ENCODE measurements at regions not wholly inside any gene's neighbourhood (a gene's known extent, or its start where the extent isn't known, plus 50 kb on each side); places are given as distances from the start of the nearest gene placed in this dataset.

GRCh38 chr4:177605252-177605651 is 163.0 kb upstream of the AGA start:
- in situ Hi-C loops (cut with MboI; ENCODE audit: low sequenced_read_pairs) (no loop called here), intact Hi-C loops (cut with micrococcal nuclease) (no loop called here), dilution Hi-C loops (cut with HindIII; ENCODE audit: low sequenced_read_pairs, unreplicated experiment) (no loop called here)
- WGBS, 2 experiments (ENCODE audit: extremely low coverage in 2 of 2, insufficient read length in 1 of 2), result no CpG with 5 or more reads among the region's 1 CpG
- H3K4me1 ChIP-seq (ENCODE audit: control insufficient read depth, insufficient read depth, low read length), result no peaks in the 10 kb centered on the region
- H3K27ac ChIP-seq (ENCODE audit: insufficient read depth, low read length), result no peak overlapping the region
- H4K5ac ChIP-seq (ENCODE audit: low read depth, low read length), result no peak overlapping the region
- H4K91ac ChIP-seq (ENCODE audit: insufficient read depth, low read depth, low read length), result no peak overlapping the region
- H3K14ac ChIP-seq (replicated peaks; ENCODE audit: low read depth, low read length), result no peak overlapping the region
- H4K20me1 ChIP-seq (ENCODE audit: insufficient read depth, low read length), result no peaks in the 10 kb centered on the region
- no peak for DNase-seq
- no peak overlapping the region for H2BK20ac ChIP-seq (ENCODE audit: low read depth, low read length)
- no peak overlapping the region for H2BK120ac ChIP-seq (ENCODE audit: low read depth, low read length)
- ChIA-PET CTCF (interaction anchor here (0.6 kb wide), 1 partner anchor 68 kb away, joined by 3 read pairs; no protein-coding TSS in a partner anchor), POLR2A (ENCODE audit: unreplicated experiment) (no interaction called here)
- H3K4me2 ChIP-seq (ENCODE audit: low read depth, low read length), result no peak overlapping the region
- no peaks in the 10 kb centered on the region for H3K79me1 ChIP-seq (ENCODE audit: low read depth in 1 of 2, low read length in 2 of 2)
- no peaks in the 10 kb centered on the region for H3K36me3 ChIP-seq (ENCODE audit: control insufficient read depth, insufficient read depth, low read length)
- H2AK9ac ChIP-seq (replicated peaks; ENCODE audit: low read depth, low read length, poor library complexity), result no peak overlapping the region
- no peak overlapping the region for H2AFZ ChIP-seq (replicated peaks; ENCODE audit: low read length, poor library complexity)
- H2BK15ac ChIP-seq (ENCODE audit: low read depth, low read length), result no peak overlapping the region
- no peak overlapping the region for H3K18ac ChIP-seq (ENCODE audit: low read depth, low read length)
- no peak overlapping the region for H2AK5ac ChIP-seq (ENCODE audit: low read depth, low read length)
- no peak overlapping the region for H3K9ac ChIP-seq (ENCODE audit: low read depth, low read length)
- no peaks in the 10 kb centered on the region for H3K9me1 ChIP-seq (ENCODE audit: insufficient read depth, low read length)
- H2BK5ac ChIP-seq (ENCODE audit: low read depth, low read length, poor library complexity, severe bottlenecking), result no peak overlapping the region
- no peak for ATAC-seq (ENCODE audit: low read depth)
- H3K9me3 ChIP-seq (ENCODE audit: control insufficient read depth, insufficient read depth, low read length), result no peaks in the 10 kb centered on the region
- no peak overlapping the region for H3K4ac ChIP-seq (ENCODE audit: low read depth, low read length)
- H3K56ac ChIP-seq (ENCODE audit: extremely low read depth, insufficient read depth, low read length), result no peak overlapping the region
- no peak for TF ChIP-seq RCOR1 (IDR thresholded peaks at IDR 0.05; ENCODE audit: insufficient replicate concordance, low read length)
- BruUV-seq (replicated peaks), result no TSS peak
- no peaks in the 10 kb centered on the region for H3K27me3 ChIP-seq (ENCODE audit: control insufficient read depth, insufficient read depth, low read length)
- H3K4me3 ChIP-seq (ENCODE audit: insufficient read depth, low read depth, low read length), result no peak overlapping the region
- H3K23ac ChIP-seq (ENCODE audit: low read depth, low read length), result no peak overlapping the region
- H4K8ac ChIP-seq (ENCODE audit: low read depth in 2 of 2, low read length in 2 of 2), result no peak overlapping the region

Data from IMR-90 (cell line).